GM13977 (cell line): ENCODE measurements at regions not wholly inside any gene's neighbourhood (a gene's known extent, or its start where the extent isn't known, plus 50 kb on each side); places are given as distances from the start of the nearest gene placed in this dataset.

ENCODE experiments used
- DNase-seq: peaks from one replicate; pipeline ENCODE4 v3.0.0; 2012; ENCODE audit warnings: low spot score
- in situ Hi-C: fragments of 300-500 bp; cut with MboI; formaldehyde crosslinking; loops from one replicate; pipeline ENCODE4 v1.12.0; 2022; ENCODE audit warnings: low sequenced_read_pairs, low pct_unique_long_range_greater_than_20kb, mixed read lengths, inconsistent platforms; ENCODE audit not compliant: unreplicated experiment
- TF ChIP-seq, protein P1 (sequence below): IDR thresholded peaks from 2 replicates; pipeline ENCODE4 v1.5.1; 2012; ENCODE audit warnings: mild to moderate bottlenecking, control low read depth; ENCODE audit not compliant: insufficient read depth; ENCODE audit errors: extremely low read depth, missing control alignments

DNA sequence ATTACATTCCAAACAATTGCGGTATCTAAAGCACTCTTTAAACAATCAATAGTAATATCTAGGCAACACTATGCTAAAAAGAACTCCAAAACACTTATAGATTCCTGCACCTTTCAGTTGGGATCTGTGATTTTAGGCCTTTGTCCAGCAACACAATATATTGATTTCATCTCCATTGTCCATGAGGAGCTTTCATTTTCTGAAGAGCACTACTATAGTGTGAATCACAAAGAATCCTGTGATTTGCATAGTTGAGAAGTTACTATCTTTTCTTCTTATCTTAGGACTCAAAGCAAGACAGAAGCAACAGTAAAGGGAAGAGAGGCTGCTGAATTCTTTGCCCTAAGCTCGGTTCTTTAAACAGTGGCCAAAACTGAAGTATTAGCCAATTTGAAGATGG, 846.8 kb downstream of the IPMK start:
- no peak for DNase-seq
- TF ChIP-seq, protein P1, sequence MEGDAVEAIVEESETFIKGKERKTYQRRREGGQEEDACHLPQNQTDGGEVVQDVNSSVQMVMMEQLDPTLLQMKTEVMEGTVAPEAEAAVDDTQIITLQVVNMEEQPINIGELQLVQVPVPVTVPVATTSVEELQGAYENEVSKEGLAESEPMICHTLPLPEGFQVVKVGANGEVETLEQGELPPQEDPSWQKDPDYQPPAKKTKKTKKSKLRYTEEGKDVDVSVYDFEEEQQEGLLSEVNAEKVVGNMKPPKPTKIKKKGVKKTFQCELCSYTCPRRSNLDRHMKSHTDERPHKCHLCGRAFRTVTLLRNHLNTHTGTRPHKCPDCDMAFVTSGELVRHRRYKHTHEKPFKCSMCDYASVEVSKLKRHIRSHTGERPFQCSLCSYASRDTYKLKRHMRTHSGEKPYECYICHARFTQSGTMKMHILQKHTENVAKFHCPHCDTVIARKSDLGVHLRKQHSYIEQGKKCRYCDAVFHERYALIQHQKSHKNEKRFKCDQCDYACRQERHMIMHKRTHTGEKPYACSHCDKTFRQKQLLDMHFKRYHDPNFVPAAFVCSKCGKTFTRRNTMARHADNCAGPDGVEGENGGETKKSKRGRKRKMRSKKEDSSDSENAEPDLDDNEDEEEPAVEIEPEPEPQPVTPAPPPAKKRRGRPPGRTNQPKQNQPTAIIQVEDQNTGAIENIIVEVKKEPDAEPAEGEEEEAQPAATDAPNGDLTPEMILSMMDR: no peak
- in situ Hi-C loops: no loop called here

DNA sequence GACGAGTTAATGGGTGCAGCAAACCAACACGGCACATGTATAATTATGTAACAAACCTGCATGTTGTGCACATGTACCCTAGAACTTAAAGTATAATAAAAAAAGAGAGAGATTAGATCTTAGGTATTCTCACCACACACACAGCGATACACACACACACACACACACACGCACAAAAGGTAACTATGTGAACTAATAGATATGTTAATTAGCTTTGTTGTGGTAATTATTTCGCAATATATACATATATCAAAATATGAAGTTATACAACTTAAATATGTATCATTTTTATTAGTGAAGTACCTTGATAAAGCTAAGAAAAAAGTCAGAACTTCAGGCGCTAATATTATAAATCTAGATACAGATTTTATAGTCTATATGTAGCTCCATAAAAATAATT, 849.2 kb downstream of the IPMK start:
- TF ChIP-seq, protein P1: no peak
- in situ Hi-C loops: no loop called here
- no peak for DNase-seq

DNA sequence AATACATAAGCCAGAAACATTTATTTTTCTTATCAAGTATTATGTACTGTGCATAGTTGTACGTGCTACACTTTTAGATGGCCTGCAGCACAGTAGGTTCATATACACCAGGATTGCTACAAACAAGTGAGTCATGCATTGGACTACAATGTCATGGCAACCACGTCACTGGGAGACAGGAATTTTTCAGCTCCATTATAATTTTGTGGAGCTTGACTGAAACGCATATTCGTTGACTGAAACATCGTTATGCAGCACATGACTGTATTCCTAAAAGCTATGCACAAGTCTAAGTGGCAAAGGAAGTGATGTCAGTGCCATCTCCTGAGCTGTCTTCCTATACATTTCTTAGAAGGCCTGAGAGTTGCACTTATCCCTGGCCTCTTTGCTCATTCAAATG, 871.8 kb downstream of the IPMK start:
- TF ChIP-seq, protein P1: no peak
- in situ Hi-C loops: no loop called here
- no peak for DNase-seq

DNA sequence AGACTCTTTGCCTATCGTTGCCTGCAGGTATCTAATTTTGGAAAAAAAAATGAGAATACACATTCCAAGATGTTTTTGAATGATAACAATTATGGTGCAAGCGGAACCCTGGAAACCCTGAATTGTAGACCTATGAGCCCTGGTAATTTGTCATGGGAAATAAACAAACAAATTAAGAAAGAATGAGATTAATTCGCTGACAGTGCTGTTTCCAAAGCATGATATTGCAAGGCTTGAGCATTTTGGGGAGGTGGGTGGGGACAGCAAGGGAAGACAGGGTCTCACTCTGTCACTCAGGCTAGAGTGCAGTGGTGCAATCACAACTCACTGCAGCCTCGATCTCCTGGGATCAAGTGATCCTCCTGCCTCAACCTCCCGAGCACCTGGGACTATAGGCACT, 900.3 kb downstream of the IPMK start:
- TF ChIP-seq, protein P1: no peak
- DNase-seq: no peak
- in situ Hi-C loops: no loop called here

DNA sequence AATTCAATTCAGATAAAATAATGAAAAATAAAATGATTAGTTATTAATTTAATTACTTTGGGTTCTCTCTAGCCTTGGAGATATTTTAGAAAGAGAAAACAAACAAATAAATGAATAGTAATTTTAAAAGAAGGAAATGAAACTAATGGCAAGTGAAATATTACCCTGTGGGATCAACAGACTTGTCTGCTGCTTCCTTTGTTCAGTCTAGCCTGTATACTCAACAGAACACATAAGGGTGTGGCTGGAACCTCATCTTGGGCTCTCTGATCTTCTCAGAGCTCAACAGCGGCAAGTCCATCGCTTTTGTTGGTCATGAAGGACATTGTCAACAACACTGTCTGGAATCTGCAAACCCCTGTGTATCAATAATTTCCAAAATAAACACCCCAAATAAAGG, 904.9 kb downstream of the IPMK start:
- DNase-seq: no peak
- in situ Hi-C loops: no loop called here
- TF ChIP-seq, protein P1: no peak

DNA sequence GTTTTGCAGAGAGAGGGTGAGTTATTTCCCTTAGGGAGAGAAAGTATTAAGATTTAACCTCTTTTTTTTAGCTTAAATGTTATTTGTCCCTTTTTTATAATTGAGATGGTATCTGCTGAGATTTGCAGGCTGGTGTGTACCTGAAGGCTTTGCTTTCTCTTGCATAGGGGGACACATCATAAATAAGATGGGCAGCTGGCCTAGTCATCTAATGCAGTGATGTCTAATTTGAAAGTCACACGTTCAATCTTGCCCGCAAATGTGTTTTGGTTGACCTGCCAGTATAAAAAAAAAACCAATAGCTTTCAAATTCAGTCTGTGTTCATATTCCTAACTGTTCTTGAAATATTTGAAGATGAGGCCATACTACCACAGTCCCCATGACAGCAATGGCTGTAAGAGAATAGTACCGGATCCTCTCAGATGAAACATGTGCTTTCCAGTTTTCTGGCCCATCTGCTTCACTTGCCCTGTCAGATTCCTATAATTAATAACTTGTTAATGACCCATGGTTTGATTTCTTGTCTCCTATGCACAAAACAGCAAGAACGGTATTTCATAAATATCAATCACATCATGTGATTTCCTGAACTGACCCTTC, 914.2 kb downstream of the IPMK start:
- no peak for DNase-seq
- in situ Hi-C loops: no loop called here
- TF ChIP-seq, protein P1: no peak

DNA sequence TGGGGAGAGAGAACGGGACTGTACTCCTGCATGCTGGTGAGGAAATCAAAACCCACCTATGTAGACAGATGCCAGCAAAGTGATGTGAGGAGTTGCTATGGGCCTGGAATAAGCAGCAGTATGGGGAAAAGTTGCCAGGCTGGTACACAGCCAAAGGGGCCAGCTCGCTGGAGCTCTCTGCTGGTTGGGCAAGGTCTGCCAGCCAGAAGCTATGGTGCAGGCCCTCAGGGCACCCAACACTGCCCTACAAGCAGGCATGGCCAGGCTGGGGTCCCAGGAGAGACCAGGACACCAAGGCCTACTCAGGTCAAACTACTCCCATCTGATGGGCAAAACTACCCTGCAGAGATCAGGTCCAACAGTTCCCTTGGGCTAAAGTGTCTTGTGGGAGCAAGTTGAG, 916.6 kb downstream of the IPMK start:
- TF ChIP-seq, protein P1: no peak
- no peak for DNase-seq
- in situ Hi-C loops: no loop called here
